Activated CD4-positive, CD25-positive, alpha-beta regulatory T cell treated with anti-CD3 and anti-CD28 coated beads, Interleukin-2, amount 50 U/mL, for 24 hours (primary cell): ENCODE measurements at regions not wholly inside any gene's neighbourhood (a gene's known extent, or its start where the extent isn't known, plus 50 kb on each side); places are given as distances from the start of the nearest gene placed in this dataset.
"Not testable (repeated sequence)": the region's sequence is repeated elsewhere in the genome, so short reads cannot be mapped to it uniquely, and the experiment has no call there.

Source experiments
- ATAC-seq, 2 donors: fragments of 150-1000 bp; cut with Tn5 transposase; one replicate each; pipeline ENCODE4 v1.10.0; 2021; ENCODE audit warnings: mild to moderate bottlenecking in 1 of 2, moderate library complexity in 1 of 2

- ATAC-seq: no peak
Measured at GRCh38 chr1:90346349-90346748, 351.4 kb downstream of the ZNF326 start.

DNA sequence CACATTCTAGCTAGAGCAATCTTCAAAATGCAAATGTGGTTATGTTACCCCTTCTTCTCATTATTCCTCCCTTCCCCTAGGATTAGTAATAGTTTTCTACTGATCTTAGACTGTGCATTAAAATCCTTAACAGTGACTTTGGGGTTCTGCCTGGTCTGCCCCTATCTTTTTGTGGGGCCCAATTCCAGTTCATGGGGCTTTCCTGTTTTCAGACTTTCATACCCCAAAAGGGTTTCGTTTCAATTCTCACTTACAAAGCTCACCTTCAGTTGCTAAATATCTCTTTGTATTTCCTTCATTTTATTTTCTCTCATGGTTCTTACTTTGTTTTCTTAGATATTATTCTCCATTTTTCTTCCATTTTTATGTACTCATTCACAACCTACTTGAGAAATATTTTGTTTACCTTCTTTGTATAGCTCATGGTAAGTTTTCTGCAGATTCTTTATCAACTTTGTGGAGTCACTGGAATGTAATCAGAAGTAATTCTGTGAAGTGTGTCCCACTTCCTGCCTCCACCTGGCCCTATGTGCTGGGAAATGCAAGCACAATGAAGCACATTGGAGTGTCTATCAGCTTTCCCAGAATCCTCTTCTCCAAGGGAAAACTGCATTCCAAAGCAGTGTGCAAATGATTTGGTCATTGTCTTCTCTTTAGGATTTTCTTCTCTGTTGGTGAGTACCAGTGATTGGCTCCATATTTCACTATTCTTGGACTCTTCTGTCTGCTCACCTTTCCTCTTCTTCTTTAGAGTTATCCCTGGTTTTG is 350.2 kb downstream of the ZNF326 start:
- no peak for ATAC-seq

DNA sequence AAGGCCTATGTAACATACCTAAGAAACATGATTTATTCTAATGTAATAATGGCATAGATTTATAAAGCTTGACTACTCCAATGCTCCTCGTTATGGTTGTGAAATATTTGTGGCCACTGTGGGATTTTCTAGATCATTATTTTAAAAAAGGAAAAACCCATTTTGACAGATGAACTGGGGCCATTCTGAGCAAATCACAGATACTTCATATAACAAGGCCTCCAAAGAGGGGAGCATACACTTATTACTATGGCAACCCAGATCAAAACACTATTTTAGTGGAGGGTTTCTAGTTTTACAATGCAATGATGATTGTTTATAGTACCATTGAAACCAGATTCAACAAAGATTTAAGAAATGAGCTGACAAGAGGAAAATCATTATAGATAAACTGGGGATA is 346.6 kb downstream of the ZNF326 start:
- no peak for ATAC-seq

DNA sequence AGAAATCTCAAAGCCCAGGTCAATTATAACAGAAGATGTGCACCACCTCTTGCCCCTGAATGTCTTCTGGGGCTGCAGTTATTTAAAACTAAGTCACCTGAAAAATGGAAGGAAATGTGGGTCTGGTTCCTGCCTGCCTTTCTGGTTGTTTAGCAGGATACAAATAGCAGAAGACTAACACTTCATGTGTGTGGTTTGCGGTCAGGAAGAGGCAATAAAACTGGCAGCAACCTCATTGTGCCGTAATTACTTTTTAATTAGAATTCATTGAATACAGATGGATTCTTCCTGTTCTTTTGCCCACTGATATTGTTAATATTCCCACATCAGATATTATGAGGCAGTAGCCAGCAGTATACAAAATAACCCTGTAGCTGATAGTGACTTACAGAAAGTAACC is 345.7 kb downstream of the ZNF326 start:
- no peak for ATAC-seq

DNA sequence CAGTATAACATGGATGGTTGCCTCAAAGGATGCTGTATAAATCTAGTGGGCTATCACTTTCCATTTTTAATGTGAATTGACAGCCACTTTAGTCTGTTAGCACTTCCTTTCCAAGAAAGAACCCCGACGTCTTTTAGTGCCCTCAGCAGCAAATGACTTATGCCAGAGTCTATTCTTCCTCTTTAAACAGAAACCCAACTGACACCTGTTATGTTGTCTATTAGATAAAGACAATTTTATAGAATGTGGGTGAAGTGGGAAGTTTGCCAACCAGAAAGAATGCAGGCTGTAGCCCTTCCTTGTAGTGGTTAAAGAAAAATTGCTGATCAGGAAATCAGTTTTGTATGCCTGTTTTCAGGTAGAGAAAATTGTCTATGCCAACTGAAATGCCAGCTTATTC is 344.9 kb downstream of the ZNF326 start:
- ATAC-seq: no peak

GRCh38 chr1:90336552-90337324 is 341.8 kb downstream of the ZNF326 start:
- no peak for ATAC-seq

- ATAC-seq: no peak
Measured at GRCh38 chr1:90335558-90335957, 340.6 kb downstream of the ZNF326 start.

- ATAC-seq: no peak
Measured at GRCh38 chr1:90334137-90334536, 339.2 kb downstream of the ZNF326 start.

GRCh38 chr1:90325168-90325567 is 330.3 kb downstream of the ZNF326 start:
- no peak for ATAC-seq

DNA sequence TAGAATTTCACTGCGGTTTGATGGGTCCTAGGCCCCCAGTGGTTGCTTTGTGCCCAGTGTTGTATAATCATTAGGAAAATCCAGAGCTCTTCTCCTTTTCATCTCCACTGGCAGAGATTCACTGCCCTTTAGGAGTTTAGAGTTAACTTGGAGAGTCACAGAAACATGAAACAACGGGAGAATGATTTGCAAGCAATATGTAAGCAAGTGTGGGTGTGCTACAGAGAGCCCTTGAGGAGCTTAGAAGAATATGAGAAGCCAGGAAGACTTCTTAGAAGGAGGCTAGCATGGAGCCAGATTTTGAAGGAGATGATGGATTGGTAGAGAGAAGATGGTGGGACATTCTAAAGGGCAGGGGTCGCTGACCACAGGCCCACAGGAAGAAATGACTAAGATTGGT is 327.3 kb downstream of the ZNF326 start:
- no peak for ATAC-seq

GRCh38 chr1:90319918-90320317 is 325.0 kb downstream of the ZNF326 start:
- ATAC-seq: no peak

DNA sequence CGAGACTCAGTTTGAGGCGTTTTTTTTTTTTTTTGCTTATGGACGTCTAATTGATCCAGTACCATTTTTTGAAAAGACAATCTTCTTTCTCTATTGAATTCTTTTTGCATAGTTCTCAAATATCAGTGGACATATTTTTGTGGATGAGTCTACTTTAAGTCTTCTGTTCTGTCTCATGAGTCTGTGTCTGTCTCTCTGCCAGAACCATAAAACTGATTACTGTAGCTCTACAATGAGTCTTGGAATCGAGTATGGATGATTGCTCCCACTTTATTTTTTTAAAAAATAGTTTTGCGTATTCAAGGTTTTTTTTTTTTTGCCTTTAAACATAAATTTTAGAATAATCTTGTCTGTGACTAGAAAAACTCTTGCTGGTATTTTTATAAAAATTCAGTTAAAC is 323.5 kb downstream of the ZNF326 start:
- no peak for ATAC-seq

DNA sequence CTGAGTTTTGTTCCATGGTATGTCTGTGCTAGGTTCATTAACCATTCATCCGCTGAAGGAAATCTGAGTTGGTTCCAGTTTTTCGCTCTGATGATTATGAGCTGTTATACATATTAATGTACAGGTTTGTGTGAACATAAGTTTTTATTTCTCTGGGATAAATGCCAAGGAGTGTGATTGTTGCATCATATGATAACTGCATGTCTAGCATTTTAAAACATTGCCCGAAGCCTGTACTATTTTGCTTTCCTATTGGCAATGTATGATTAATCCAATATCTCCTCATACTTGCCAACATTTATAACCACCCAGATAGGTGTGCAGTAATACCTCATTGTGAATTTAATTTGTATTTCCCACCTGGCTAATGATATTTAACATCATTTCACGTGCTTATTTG is 322.7 kb downstream of the ZNF326 start:
- ATAC-seq: no peak

- no peak for ATAC-seq
Measured at GRCh38 chr1:90314533-90314932, 319.6 kb downstream of the ZNF326 start.

GRCh38 chr1:90313778-90314177 is 318.9 kb downstream of the ZNF326 start:
- no peak for ATAC-seq

- ATAC-seq: no peak
Measured at GRCh38 chr1:90309806-90310205, 314.9 kb downstream of the ZNF326 start.

GRCh38 chr1:90308421-90308820 is 313.5 kb downstream of the ZNF326 start:
- ATAC-seq: no peak

GRCh38 chr1:90305577-90305976 is 310.7 kb downstream of the ZNF326 start:
- no peak for ATAC-seq

- no peak for ATAC-seq
Measured at GRCh38 chr1:90296327-90296726, 301.4 kb downstream of the ZNF326 start.

GRCh38 chr1:90295534-90295933 is 300.6 kb downstream of the ZNF326 start:
- no peak for ATAC-seq

- ATAC-seq: no peak
Measured at GRCh38 chr1:90291431-90292216, 296.7 kb downstream of the ZNF326 start.

GRCh38 chr1:90282811-90283210 is 287.9 kb downstream of the ZNF326 start:
- no peak for ATAC-seq

DNA sequence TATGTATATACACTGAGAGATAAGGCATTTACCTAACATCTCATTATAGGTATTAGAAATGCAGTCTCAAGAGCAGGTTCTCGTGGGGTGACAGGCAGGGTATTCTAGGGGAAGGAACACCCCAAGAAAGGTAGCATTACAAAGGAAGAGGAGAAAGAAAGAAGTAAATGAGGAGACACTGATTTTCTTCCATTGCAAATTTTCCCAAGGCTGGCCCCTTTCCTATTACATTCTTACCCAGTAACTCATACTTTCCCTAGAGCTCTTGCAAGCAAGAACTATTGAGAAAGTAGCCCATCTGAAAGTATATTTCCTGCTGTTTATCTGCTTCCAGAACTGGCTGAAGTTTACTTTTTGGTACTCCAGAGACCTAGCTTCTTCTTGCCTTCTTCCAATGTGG is 287.0 kb downstream of the ZNF326 start:
- ATAC-seq: not testable (repeated sequence)

GRCh38 chr1:90277270-90277669 is 282.4 kb downstream of the ZNF326 start:
- no peak for ATAC-seq
